Body of pancreas (tissue), 4 donors: ENCODE measurements at regions not wholly inside any gene's neighbourhood (a gene's known extent, or its start where the extent isn't known, plus 50 kb on each side); places are given as distances from the start of the nearest gene placed in this dataset.

ENCODE experiments used
- ATAC-seq: fragments of 150-250 bp; one replicate; pipeline ENCODE4 v1.9.1; 2016
- DNase-seq, 4 donors: peaks; one replicate each; pipeline ENCODE4 v3.0.0-alpha.2; 2019
- H3K27ac ChIP-seq, 4 donors: fragments of 200-600 bp; sonication (generic); 1 replicate in 3 of 4; 2 replicates in 1 of 4; pipeline versions ENCODE4 v1.5.1 to v1.6.1; 2016 to 2019; ENCODE audit warnings: mild to moderate bottlenecking in 1 of 4, mixed read lengths in 1 of 4, moderate library complexity in 1 of 4
- H3K27me3 ChIP-seq, 2 donors: fragments of 200-600 bp; sonication (generic); one replicate each; pipeline ENCODE4 v1.6.0; 2016; ENCODE audit warnings: mild to moderate bottlenecking in 1 of 2
- H3K36me3 ChIP-seq, 2 donors: fragments of 200-600 bp; sonication (generic); replicated peaks in 1 of 2; 2 replicates each; pipeline ENCODE4 v1.5.1; 2016; ENCODE audit warnings: low read depth in 2 of 2; ENCODE audit not compliant: insufficient read depth in 1 of 2
- H3K4me1 ChIP-seq: fragments of 200-600 bp; sonication (generic); one replicate; pipeline ENCODE4 v1.6.0; 2016
- H3K4me3 ChIP-seq, 2 donors: fragments of 200-600 bp; sonication (generic); 1 replicate in 1 of 2; 2 replicates in 1 of 2; pipeline ENCODE4 v1.5.1; 2016 to 2019
- H3K9me3 ChIP-seq, 3 donors: fragments of 200-600 bp; sonication (generic); 1 replicate in 2 of 3; 2 replicates in 1 of 3; pipeline ENCODE4 v1.5.1; 2016
- CTCF ChIP-seq, 7 experiments: fragments of 450-650 bp in 4 of 7; fragments of 200-600 bp in 3 of 7; sonication (generic) in 3 of 7; IDR thresholded peaks; one replicate each; pipeline ENCODE4 v1.5.1; 2016 to 2019; ENCODE audit warnings: antibody characterized with exemption in 7 of 7
- POLR2A ChIP-seq, 3 donors: fragments of 450-650 bp; IDR thresholded peaks; one replicate each; pipeline ENCODE4 v1.6.1; 2016; ENCODE audit warnings: antibody characterized with exemption in 3 of 3, mild to moderate bottlenecking in 2 of 3
- WGBS, 2 donors: methylation state at CpG; one replicate each; pipeline ENCODE4 v1.1.5; 2017; 5-methylcytosine and 5-hydroxymethylcytosine counted together
- intact Hi-C: fragments of 100-400 bp; cut with DNase I; formaldehyde crosslinking; loops from one replicate; pipeline ENCODE4 v1.15.1; 2023

DNA sequence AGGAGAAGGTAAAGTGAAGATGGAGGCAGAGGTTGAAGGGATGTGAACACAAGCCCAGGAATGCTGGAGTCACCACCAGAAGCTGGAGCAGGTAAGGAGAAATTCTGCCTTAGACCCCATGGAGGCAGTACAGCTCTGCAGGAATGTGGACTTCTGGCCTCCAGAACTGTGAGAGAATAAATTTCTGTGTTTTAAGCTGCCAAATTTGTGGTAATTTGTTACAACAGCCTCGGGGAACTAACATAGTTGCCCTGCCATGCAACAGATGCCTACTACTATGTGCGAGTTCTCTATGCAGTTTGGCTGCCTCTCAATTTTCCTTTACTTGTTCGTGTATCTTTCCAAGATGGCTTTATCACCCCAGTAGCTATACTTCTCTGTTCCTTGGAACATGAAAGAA is 394.1 kb downstream of the TUSC7 start:
- Histone ChIP-seq H3K4me3 (no peak overlapping the region), H3K27ac (no peak overlapping the region), H3K27me3 (no peaks in the 10 kb centered on the region), H3K36me3 (no peaks in the 10 kb centered on the region), H3K9me3 (no peaks in the 10 kb centered on the region), H3K4me1 (no peaks in the 10 kb centered on the region)
- intact Hi-C loops = no loop called here
- ATAC-seq (no peak), DNase-seq (no peak)
- 62 to 71% methylated on average over 3 of the region's 3 CpGs for WGBS, 2 donors
- TF ChIP-seq CTCF (IDR thresholded peaks at IDR 0.05) (no peak), POLR2A (IDR thresholded peaks at IDR 0.05) (no peak)

GRCh38 chr3:117104381-117104780 is 394.8 kb downstream of the TUSC7 start:
- 55 to 61% methylated on average over 2 of the region's 2 CpGs for WGBS, 2 donors
- intact Hi-C loops = no loop called here
- DNase-seq (no peak), ATAC-seq (no peak)
- no peaks in the 10 kb centered on the region for H3K36me3 ChIP-seq
- H3K4me3 ChIP-seq = no peak overlapping the region
- H3K9me3 ChIP-seq = no peaks in the 10 kb centered on the region
- H3K4me1 ChIP-seq = no peaks in the 10 kb centered on the region
- no peaks in the 10 kb centered on the region for H3K27me3 ChIP-seq
- TF ChIP-seq CTCF (IDR thresholded peaks at IDR 0.05) (no peak), POLR2A (IDR thresholded peaks at IDR 0.05) (no peak)
- no peak overlapping the region for H3K27ac ChIP-seq

DNA sequence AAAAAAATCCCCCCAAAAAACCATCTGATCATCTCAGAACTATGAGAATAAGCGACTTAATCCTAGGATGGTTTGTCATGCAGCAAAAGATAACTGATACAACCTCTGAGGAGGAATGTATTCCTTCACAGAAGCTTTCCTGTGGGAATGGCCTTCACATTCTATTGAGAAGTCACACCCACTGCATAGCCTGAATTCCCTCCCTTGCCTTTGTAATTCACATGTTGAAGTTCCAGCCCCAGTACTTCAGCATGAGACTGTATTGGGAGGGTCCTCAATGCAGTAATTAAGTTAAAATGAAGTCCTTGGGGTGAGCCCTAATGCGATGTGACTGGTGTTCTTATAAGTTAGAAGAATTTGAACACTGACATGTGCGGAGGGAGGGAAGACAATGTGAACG is 395.2 kb downstream of the TUSC7 start:
- TF ChIP-seq POLR2A (IDR thresholded peaks at IDR 0.05) (no peak), CTCF (IDR thresholded peaks at IDR 0.05) (no peak)
- H3K4me1 ChIP-seq = no peaks in the 10 kb centered on the region
- no peaks in the 10 kb centered on the region for H3K36me3 ChIP-seq
- no peak overlapping the region for H3K27ac ChIP-seq
- no peak for DNase-seq
- no peaks in the 10 kb centered on the region for H3K9me3 ChIP-seq
- H3K27me3 ChIP-seq = no peaks in the 10 kb centered on the region
- 87 to 95% methylated on average over 4 of the region's 4 CpGs for WGBS, 2 donors
- no peak for ATAC-seq
- intact Hi-C loops = no loop called here
- H3K4me3 ChIP-seq = no peak overlapping the region

DNA sequence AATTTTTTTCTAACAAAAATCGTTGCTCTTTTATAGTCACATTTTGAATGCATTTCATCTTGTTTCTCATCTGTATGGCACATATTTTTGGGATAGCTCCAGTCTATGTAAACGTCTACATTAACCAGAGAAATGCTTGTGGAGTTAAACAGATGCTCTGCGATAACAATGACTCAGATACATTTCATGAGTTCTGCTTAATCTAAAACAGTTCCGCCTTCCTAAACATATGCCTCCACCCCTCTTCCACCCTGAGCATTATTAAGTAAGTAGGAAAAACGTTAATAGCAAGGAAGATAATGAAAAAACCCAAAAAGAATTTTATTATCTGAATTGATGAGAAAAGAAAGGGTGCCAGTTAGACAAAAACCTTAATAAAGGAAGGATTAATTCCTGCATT is 396.1 kb downstream of the TUSC7 start:
- no peak overlapping the region for H3K27ac ChIP-seq
- no peak for TF ChIP-seq CTCF (IDR thresholded peaks at IDR 0.05)
- TF ChIP-seq POLR2A (IDR thresholded peaks at IDR 0.05) = no peak
- H3K9me3 ChIP-seq = no peaks in the 10 kb centered on the region
- intact Hi-C loops = no loop called here
- H3K36me3 ChIP-seq = no peaks in the 10 kb centered on the region
- ATAC-seq = no peak
- H3K27me3 ChIP-seq = no peaks in the 10 kb centered on the region
- H3K4me1 ChIP-seq = no peaks in the 10 kb centered on the region
- no peak overlapping the region for H3K4me3 ChIP-seq
- WGBS, 2 donors = 53 to 62% methylated on average over 5 of the region's 5 CpGs
- DNase-seq = no peak

DNA sequence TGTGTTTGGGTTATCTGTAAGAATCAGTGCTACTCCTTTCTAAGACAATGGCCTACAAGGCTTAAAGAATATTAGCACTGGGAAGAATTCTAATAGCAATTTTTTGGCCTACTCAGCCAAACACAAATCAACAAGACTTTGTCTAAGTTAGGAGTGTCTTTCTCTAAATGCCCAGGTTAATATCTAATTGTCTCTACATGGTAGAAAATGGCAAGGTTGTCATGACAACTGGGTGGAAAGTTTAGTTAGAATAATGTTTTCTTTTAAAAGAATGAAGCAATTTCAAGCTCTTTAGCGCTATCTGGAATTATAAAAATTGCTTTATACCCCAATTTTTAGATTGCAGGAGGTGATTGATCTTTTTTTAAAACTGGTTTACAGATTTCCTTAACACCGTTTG is 396.8 kb downstream of the TUSC7 start:
- 67 to 69% methylated on average over 2 of the region's 2 CpGs for WGBS, 2 donors

More for the DNA sequence above, 396.8 kb downstream of the TUSC7 start:
- Histone ChIP-seq H3K27ac (no peak overlapping the region), H3K9me3 (no peaks in the 10 kb centered on the region), H3K4me3 (no peak overlapping the region), H3K27me3 (no peaks in the 10 kb centered on the region), H3K36me3 (no peaks in the 10 kb centered on the region), H3K4me1 (no peaks in the 10 kb centered on the region)
- DNase-seq (no peak), ATAC-seq (no peak)
- no peak for TF ChIP-seq POLR2A (IDR thresholded peaks at IDR 0.05)
- TF ChIP-seq CTCF (IDR thresholded peaks at IDR 0.05) = no peak
- intact Hi-C loops = no loop called here
